Tibial artery (tissue), 4 donors: ENCODE measurements at regions not wholly inside any gene's neighbourhood (a gene's known extent, or its start where the extent isn't known, plus 50 kb on each side); places are given as distances from the start of the nearest gene placed in this dataset.

Experiments used
- DNase-seq, 2 donors: peaks; one replicate each; pipeline ENCODE4 v3.0.0-alpha.2; 2019
- H3K27ac ChIP-seq, 2 donors: fragments of 200-600 bp; sonication (generic) in 1 of 2; 1 replicate in 1 of 2; 2 replicates in 1 of 2; pipeline ENCODE4 v1.5.1; 2018 to 2019; ENCODE audit warnings: mild to moderate bottlenecking in 1 of 2
- H3K27me3 ChIP-seq, 2 donors: fragments of 200-600 bp; sonication (generic) in 1 of 2; one replicate each; pipeline versions ENCODE4 v1.5.1 to v1.6.0; 2016 to 2019
- H3K36me3 ChIP-seq, 3 donors: fragments of 200-600 bp; sonication (generic) in 2 of 3; one replicate each; pipeline ENCODE4 v1.5.1; 2016 to 2019; ENCODE audit warnings: mild to moderate bottlenecking in 2 of 3
- H3K4me1 ChIP-seq, 4 donors: fragments of 200-600 bp; sonication (generic) in 2 of 4; 1 replicate in 3 of 4; 2 replicates in 1 of 4; pipeline ENCODE4 v1.5.1; 2016 to 2019
- H3K4me3 ChIP-seq, 2 donors: fragments of 200-600 bp; sonication (generic) in 1 of 2; 1 replicate in 1 of 2; 2 replicates in 1 of 2; pipeline ENCODE4 v1.5.1; 2018 to 2019; ENCODE audit warnings: mild to moderate bottlenecking in 2 of 2
- H3K9me3 ChIP-seq, 3 donors: fragments of 200-600 bp; sonication (generic) in 1 of 3; one replicate each; pipeline ENCODE4 v1.5.1; 2016 to 2019
- intact Hi-C: fragments of 100-400 bp; cut with DNase I; formaldehyde crosslinking; loops from one replicate; pipeline ENCODE4 v1.15.0; 2023; ENCODE audit warnings: low total_unique reads
- TF ChIP-seq, protein P1 (sequence below), 2 experiments: fragments of 200-600 bp in 1 of 2; fragments of 450-650 bp in 1 of 2; IDR thresholded peaks; one replicate each; pipeline ENCODE4 v1.5.1; 2017 to 2019; ENCODE audit warnings: antibody characterized with exemption in 2 of 2, mild to moderate bottlenecking in 1 of 2, moderate library complexity in 1 of 2

- Histone ChIP-seq H3K9me3 (no peaks in the 10 kb centered on the region), H3K27ac (no peak overlapping the region), H3K4me1 (no peaks in the 10 kb centered on the region), H3K27me3 (no peaks in the 10 kb centered on the region), H3K36me3 (no peaks in the 10 kb centered on the region), H3K4me3 (no peak overlapping the region)
- DNase-seq, result no peak
- intact Hi-C loops, result no loop called here
- TF ChIP-seq, protein P1, sequence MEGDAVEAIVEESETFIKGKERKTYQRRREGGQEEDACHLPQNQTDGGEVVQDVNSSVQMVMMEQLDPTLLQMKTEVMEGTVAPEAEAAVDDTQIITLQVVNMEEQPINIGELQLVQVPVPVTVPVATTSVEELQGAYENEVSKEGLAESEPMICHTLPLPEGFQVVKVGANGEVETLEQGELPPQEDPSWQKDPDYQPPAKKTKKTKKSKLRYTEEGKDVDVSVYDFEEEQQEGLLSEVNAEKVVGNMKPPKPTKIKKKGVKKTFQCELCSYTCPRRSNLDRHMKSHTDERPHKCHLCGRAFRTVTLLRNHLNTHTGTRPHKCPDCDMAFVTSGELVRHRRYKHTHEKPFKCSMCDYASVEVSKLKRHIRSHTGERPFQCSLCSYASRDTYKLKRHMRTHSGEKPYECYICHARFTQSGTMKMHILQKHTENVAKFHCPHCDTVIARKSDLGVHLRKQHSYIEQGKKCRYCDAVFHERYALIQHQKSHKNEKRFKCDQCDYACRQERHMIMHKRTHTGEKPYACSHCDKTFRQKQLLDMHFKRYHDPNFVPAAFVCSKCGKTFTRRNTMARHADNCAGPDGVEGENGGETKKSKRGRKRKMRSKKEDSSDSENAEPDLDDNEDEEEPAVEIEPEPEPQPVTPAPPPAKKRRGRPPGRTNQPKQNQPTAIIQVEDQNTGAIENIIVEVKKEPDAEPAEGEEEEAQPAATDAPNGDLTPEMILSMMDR (IDR thresholded peaks at IDR 0.05), result no peak
Observed at GRCh38 chr15:23851921-23852320, 164.8 kb upstream of the NDN start.

GRCh38 chr15:23853286-23853685, 166.2 kb upstream of the NDN start:
- DNase-seq, result no peak
- Histone ChIP-seq H3K27me3 (no peaks in the 10 kb centered on the region), H3K36me3 (no peaks in the 10 kb centered on the region), H3K4me1 (no peaks in the 10 kb centered on the region), H3K27ac (no peak overlapping the region), H3K9me3 (no peaks in the 10 kb centered on the region), H3K4me3 (no peak overlapping the region)
- TF ChIP-seq, protein P1 (IDR thresholded peaks at IDR 0.05), result no peak
- intact Hi-C loops, result no loop called here

GRCh38 chr15:23854203-23854911, 167.3 kb upstream of the NDN start:
- no peak overlapping the region for H3K27ac ChIP-seq
- TF ChIP-seq, protein P1 (IDR thresholded peaks at IDR 0.05), result no peak
- DNase-seq, result no peak

GRCh38 chr15:23854912-23855659, 168.0 kb upstream of the NDN start:
- no peak overlapping the region for H3K4me3 ChIP-seq
- H3K4me1 ChIP-seq, result no peaks in the 10 kb centered on the region
- H3K27ac ChIP-seq, result no peak overlapping the region
- no peak for DNase-seq
- TF ChIP-seq, protein P1 (IDR thresholded peaks at IDR 0.05), result no peak
- H3K9me3 ChIP-seq, result no peaks in the 10 kb centered on the region
- no peaks in the 10 kb centered on the region for H3K27me3 ChIP-seq
- intact Hi-C loops, result no loop called here
- H3K36me3 ChIP-seq, result no peaks in the 10 kb centered on the region

More at GRCh38 chr15:23854203-23854911, 167.3 kb upstream of the NDN start:
- Histone ChIP-seq H3K27me3 (no peaks in the 10 kb centered on the region), H3K4me3 (no peak overlapping the region), H3K9me3 (no peaks in the 10 kb centered on the region), H3K4me1 (no peaks in the 10 kb centered on the region), H3K36me3 (no peaks in the 10 kb centered on the region)
- intact Hi-C loops, result no loop called here

- DNase-seq, result no peak
- no peak overlapping the region for H3K27ac ChIP-seq
- intact Hi-C loops, result no loop called here
- no peaks in the 10 kb centered on the region for H3K36me3 ChIP-seq
- TF ChIP-seq, protein P1 (IDR thresholded peaks at IDR 0.05), result no peak
- H3K27me3 ChIP-seq, result peaks cover 0 to 3% of the 10 kb centered on the region in 2 donors
- H3K4me1 ChIP-seq, result no peaks in the 10 kb centered on the region
- no peaks in the 10 kb centered on the region for H3K9me3 ChIP-seq
- H3K4me3 ChIP-seq, result no peak overlapping the region
Observed at GRCh38 chr15:23855947-23856346, 168.8 kb upstream of the NDN start.
